ENCODE measurements at regions not wholly inside any gene's neighbourhood (a gene's known extent, or its start where the extent isn't known, plus 50 kb on each side); places are given as distances from the start of the nearest gene placed in this dataset.

DNA sequence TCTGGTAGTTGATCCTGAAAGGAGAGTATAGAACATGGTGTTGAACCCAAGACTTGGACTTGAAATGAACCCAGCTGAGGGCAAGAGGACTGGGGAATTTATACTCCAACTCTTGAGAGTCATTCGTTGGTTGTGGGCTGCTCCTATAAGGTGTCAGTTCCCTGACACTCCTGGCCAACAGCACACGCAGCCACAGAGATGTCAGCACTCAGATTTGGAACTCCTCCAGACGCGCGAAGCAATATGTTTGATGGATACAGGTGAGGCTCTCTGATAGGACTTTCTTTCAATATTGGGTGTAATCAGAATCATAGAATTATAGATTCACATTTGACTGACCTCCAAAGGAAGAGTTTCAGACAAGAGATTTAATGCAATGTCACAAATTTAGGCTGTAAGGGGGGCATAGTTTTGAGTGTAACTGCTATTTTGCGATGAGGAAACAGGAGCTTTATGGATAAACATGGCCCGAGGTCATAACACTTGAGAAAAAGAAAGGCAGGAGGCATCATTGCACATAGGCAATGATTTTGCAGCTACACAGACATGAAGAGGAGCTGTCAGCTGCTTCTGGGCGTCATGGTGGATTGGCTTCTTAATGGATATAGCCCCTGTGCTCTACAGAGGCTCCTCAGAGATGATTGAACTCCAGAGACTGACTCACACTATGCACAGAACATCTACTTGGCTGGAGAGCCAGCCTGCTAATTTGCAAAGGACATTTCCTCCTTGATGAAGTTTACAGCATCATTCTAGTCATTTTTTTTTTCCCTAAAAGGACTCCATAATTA lies 569.2 kb upstream of the RGMA start:
- intact Hi-C loops (cut with micrococcal nuclease) = no loop called here
- no peaks in the 10 kb centered on the region for H3K27me3 Mint-ChIP-seq (ENCODE audit: insufficient read depth)
- no peak for DNase-seq (ENCODE audit: low spot score)
- H3K27ac Mint-ChIP-seq = no peak overlapping the region
- no peaks in the 10 kb centered on the region for H3K36me3 Mint-ChIP-seq (ENCODE audit: low read depth)
- no peaks in the 10 kb centered on the region for H3K9me3 Mint-ChIP-seq
- no peak overlapping the region for H3K4me3 Mint-ChIP-seq
- H3K4me1 Mint-ChIP-seq (ENCODE audit: low read depth) = no peaks in the 10 kb centered on the region

DNA sequence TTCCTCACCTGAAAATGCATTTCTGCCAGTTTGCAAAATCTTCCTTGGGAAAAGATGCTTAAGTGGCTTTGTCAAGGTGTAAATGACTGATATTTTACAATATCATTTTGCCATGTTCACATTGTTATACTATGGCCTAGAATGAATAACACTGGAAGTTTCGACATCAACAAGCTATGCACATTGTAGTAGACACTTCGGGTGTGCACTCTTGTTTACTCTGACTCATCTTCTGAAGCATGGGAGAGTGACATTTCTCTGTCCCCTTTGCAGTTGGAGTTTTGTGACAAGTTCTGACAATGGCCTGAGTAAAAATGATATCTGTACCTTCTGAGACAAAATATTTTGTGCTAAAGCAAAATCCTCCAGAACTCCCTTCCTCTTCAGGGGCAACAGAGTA lies 567.0 kb upstream of the RGMA start:
- intact Hi-C loops (cut with micrococcal nuclease) = no loop called here
- Mint-ChIP-seq H3K36me3 (ENCODE audit: low read depth) (no peaks in the 10 kb centered on the region), H3K27ac (no peak overlapping the region), H3K4me1 (ENCODE audit: low read depth) (no peaks in the 10 kb centered on the region), H3K27me3 (ENCODE audit: insufficient read depth) (no peaks in the 10 kb centered on the region), H3K9me3 (no peaks in the 10 kb centered on the region), H3K4me3 (no peak overlapping the region)
- DNase-seq (ENCODE audit: low spot score) = no peak

DNA sequence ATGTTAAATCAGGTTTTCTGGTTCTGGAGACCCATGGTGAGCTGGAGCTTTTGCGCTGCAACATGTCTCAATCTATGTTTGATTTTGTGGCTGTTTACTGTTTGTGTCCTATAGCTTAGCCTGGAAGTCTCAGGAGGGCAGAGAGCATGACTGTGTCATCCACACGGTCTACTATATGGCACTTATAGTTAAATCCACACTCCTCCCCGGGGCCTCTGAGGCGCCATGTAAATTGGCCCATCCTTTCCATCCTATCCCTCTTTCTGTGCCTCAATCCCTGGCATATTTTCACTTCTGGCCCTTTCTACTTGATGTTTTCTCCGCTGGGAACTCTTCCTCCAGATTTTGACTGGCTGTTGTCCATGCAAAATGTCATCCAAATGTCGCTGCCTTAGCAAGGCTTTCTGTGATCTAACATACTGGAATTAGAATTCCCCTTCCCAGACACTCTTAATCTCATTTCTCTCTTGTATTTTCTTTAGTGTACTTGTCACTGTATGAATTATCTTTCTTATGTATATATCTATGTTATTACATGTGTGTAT lies 560.8 kb upstream of the RGMA start:
- H3K27ac Mint-ChIP-seq = no peak overlapping the region
- no peaks in the 10 kb centered on the region for H3K27me3 Mint-ChIP-seq (ENCODE audit: insufficient read depth)
- no peak overlapping the region for H3K4me3 Mint-ChIP-seq
- no peaks in the 10 kb centered on the region for H3K4me1 Mint-ChIP-seq (ENCODE audit: low read depth)
- no peaks in the 10 kb centered on the region for H3K36me3 Mint-ChIP-seq (ENCODE audit: low read depth)
- intact Hi-C loops (cut with micrococcal nuclease) = no loop called here
- no peaks in the 10 kb centered on the region for H3K9me3 Mint-ChIP-seq
- DNase-seq (ENCODE audit: low spot score) = no peak

DNA sequence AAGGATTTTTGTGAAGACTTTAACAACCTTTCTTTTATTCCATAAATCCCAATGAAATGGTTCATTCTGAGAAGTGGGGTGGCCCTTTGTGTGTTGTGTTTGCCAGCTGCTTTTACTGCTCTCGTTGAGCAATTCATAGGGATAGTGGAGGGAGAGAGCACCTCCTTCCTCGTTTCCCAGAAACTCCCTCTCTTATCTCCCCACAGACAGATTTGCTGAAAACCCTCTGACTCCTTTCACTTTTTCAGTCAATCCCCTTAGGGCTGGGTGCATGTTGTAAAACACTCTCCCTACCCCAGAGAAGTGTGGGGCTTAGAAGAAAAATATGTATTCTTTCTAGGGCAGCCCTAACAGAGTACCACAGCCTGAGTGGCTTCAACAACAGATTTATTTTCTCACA lies 557.2 kb upstream of the RGMA start:
- H3K27me3 Mint-ChIP-seq (ENCODE audit: insufficient read depth) = no peaks in the 10 kb centered on the region
- no peaks in the 10 kb centered on the region for H3K36me3 Mint-ChIP-seq (ENCODE audit: low read depth)
- no peak overlapping the region for H3K27ac Mint-ChIP-seq
- DNase-seq (ENCODE audit: low spot score) = no peak
- H3K4me3 Mint-ChIP-seq = no peak overlapping the region
- intact Hi-C loops (cut with micrococcal nuclease) = no loop called here
- H3K9me3 Mint-ChIP-seq = no peaks in the 10 kb centered on the region
- no peaks in the 10 kb centered on the region for H3K4me1 Mint-ChIP-seq (ENCODE audit: low read depth)

DNA sequence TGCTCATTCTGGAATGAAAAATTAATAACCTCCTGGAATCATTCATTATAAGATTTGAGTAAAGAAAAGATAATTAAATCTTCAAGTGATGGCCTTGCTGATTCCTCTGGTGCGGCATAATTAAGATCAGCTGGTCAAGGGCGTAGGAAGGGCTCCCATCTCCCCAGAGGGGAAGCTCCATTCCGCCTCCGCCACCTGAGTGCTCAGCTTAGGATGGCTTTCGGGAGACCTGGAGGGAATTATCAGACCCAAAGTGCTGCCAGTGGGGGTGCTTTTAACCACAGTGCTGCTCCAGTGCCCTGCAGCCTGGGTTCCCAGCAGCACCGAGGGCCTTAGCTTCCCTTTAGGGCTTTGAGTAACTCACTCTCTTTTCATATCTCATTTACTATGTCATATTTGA lies 556.6 kb upstream of the RGMA start:
- no peaks in the 10 kb centered on the region for H3K27me3 Mint-ChIP-seq (ENCODE audit: insufficient read depth)
- H3K4me3 Mint-ChIP-seq = no peak overlapping the region
- intact Hi-C loops (cut with micrococcal nuclease) = no loop called here
- no peak for DNase-seq (ENCODE audit: low spot score)
- no peaks in the 10 kb centered on the region for H3K4me1 Mint-ChIP-seq (ENCODE audit: low read depth)
- no peaks in the 10 kb centered on the region for H3K36me3 Mint-ChIP-seq (ENCODE audit: low read depth)
- no peaks in the 10 kb centered on the region for H3K9me3 Mint-ChIP-seq
- H3K27ac Mint-ChIP-seq = no peak overlapping the region

DNA sequence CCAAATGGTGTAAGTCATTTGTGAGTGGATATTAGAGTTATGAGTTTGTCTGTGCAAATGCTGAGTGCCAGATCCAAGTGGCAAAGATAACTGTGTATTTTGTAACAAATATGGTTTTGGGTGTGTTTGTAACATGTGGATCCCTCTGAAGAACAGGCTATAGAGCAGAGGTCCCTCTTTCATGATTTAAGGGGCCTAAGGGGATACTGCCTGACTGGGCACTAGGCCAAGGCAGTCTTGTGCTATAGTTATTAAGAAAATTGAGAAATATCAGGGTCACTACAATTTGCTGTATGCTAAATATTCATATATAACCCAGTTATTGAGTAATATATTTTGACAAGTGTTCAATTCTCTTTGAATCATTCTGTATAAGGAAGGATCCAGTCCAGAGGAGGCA lies 555.6 kb upstream of the RGMA start:
- no peak overlapping the region for H3K27ac Mint-ChIP-seq
- DNase-seq (ENCODE audit: low spot score) = no peak
- H3K36me3 Mint-ChIP-seq (ENCODE audit: low read depth) = no peaks in the 10 kb centered on the region
- H3K4me3 Mint-ChIP-seq = no peak overlapping the region
- no peaks in the 10 kb centered on the region for H3K27me3 Mint-ChIP-seq (ENCODE audit: insufficient read depth)
- intact Hi-C loops (cut with micrococcal nuclease) = no loop called here
- no peaks in the 10 kb centered on the region for H3K4me1 Mint-ChIP-seq (ENCODE audit: low read depth)
- no peaks in the 10 kb centered on the region for H3K9me3 Mint-ChIP-seq

DNA sequence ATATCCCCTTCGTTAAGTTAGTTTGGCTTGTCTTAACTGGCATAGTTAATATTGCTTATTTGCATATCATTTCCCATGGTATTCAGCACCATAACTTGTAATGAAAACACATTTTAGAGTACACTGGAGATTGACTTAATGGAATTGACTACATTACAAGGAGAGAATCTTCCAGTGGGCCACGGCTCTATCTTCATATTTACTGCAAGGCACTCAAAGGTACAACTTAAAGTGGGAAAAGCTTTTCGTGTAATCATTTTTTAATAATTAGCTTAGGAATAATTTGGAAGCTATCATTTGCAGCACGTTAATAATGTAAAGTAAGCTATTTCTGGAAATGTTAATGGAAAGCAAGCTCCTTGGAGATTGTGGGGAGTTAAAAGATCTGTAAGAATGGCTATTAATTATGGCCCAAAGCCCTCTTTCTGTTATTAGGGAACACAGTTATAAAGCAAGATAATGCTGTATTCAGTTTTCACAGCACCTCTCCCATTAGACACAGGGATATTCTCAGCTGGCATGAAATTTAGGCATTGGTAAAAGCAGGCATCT lies 551.5 kb upstream of the RGMA start:
- Mint-ChIP-seq H3K4me1 (ENCODE audit: low read depth) (no peaks in the 10 kb centered on the region), H3K9me3 (no peaks in the 10 kb centered on the region), H3K36me3 (ENCODE audit: low read depth) (no peaks in the 10 kb centered on the region), H3K4me3 (no peak overlapping the region), H3K27me3 (ENCODE audit: insufficient read depth) (no peaks in the 10 kb centered on the region), H3K27ac (no peak overlapping the region)
- no peak for DNase-seq (ENCODE audit: low spot score)
- intact Hi-C loops (cut with micrococcal nuclease) = no loop called here

DNA sequence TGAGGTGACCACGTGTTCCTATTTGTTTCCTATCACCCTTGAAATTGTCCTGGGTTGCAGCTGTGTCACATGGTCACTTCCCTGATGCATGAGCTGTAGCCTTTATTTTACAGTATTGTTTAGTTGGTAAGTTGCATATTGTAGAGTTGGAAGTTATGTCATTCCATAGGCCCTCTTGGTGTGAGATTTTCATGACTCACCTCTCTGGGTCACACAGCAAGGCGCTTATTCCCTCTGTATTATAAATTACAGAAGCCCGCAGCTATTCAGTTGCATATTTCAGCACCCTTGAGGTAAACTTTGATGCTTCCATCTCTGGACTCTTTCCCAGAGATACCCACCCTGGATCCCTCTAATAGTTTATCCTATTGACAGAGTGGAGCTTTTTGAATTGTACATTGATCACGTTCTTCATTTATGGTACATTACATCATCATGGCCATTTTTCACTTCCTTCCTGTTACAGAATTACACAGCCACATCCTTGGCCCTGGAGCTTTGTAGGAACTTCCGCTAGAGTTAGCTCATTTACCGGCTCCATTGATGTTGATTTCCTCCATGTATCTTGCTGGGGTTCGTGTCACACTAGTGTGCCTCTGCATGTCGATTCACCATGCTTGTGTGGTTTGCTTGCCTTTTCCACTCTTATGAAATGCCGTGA lies 543.1 kb upstream of the RGMA start:
- Mint-ChIP-seq H3K27ac (no peak overlapping the region), H3K4me1 (ENCODE audit: low read depth) (no peaks in the 10 kb centered on the region), H3K4me3 (no peak overlapping the region), H3K36me3 (ENCODE audit: low read depth) (no peaks in the 10 kb centered on the region), H3K9me3 (no peaks in the 10 kb centered on the region), H3K27me3 (ENCODE audit: insufficient read depth) (no peaks in the 10 kb centered on the region)
- no peak for DNase-seq (ENCODE audit: low spot score)
- intact Hi-C loops (cut with micrococcal nuclease) = no loop called here

DNA sequence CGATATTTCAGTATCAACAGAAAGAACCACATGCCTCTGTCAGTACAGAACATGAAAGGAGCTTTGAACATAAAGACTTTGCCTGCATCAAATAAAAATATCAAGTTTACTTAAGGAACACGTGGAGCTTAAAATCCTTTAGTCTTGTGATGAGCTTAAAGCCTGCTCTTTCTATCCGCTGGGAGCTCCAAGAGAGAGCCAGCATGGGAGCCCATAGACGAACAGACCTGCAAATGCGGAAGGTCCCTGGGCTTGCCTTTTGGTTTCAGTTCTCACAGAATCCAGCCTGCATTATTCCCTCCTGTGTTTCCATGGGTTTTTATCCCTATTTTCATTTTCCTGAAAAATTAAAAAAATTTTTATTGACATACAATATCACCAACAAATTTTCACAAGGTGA lies 530.6 kb upstream of the RGMA start:
- Mint-ChIP-seq H3K27me3 (ENCODE audit: insufficient read depth) (peaks cover 3% of the 10 kb centered on the region), H3K4me1 (ENCODE audit: low read depth) (no peaks in the 10 kb centered on the region), H3K9me3 (no peaks in the 10 kb centered on the region), H3K27ac (no peak overlapping the region), H3K4me3 (no peak overlapping the region), H3K36me3 (ENCODE audit: low read depth) (no peaks in the 10 kb centered on the region)
- intact Hi-C loops (cut with micrococcal nuclease) = no loop called here
- no peak for DNase-seq (ENCODE audit: low spot score)

DNA sequence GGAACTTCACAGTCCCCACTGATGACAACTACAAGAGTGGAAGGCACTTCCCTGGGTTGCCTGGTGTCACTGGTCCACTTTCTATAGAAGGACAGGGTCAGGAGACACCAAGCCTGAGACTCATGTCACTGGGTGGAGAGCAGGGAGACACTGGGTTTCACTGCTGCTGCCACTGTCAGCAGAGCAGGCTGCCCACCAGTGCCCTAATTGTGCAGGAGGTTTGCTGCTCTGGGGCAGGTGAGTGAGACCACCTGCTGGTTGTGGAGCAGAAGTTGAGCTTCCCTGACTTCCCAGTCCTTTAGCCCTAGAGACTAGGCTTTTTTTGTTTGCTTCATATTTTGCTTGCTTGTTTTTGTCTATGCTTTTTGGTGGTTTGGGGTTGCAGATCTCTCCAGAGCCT lies 528.4 kb upstream of the RGMA start:
- no peaks in the 10 kb centered on the region for H3K36me3 Mint-ChIP-seq (ENCODE audit: low read depth)
- no peaks in the 10 kb centered on the region for H3K4me1 Mint-ChIP-seq (ENCODE audit: low read depth)
- no peaks in the 10 kb centered on the region for H3K9me3 Mint-ChIP-seq
- intact Hi-C loops (cut with micrococcal nuclease) = no loop called here
- no peak for DNase-seq (ENCODE audit: low spot score)
- H3K27me3 Mint-ChIP-seq (ENCODE audit: insufficient read depth) = peaks cover 3% of the 10 kb centered on the region
- no peak overlapping the region for H3K4me3 Mint-ChIP-seq
- H3K27ac Mint-ChIP-seq = no peak overlapping the region

DNA sequence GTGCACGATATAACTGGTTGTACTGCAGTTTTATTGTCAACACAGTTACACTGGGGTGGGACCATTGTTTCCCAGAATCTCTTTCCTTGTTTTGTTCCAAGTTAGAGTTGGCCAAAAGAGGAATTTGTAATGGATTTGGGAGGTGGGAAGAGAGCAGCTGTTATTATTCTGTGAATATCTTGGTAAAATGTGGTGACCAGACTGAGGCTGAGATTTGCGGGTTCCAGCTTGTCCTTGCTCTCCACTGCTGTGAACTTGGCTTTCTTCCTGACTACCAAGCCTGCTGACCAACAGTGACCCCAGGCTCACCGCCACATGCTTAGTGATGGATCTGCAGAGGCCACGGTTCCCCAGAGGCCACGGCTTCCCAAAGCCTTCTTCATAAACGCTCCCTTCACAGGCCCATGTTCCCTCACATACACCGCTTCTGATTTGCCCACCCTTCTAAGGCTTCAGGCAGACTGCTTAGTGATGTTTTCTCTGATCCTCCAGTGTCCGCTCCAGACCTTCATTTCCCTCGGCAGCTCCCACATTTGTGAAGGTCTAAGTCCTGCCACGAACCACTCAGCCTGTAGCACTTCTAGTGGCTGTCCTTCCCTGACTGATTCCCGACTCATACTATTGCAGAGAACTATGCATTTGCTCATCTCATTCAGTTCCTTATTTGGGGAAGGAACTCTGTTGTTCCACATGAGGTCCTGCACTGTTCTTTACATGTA lies 525.5 kb upstream of the RGMA start:
- Mint-ChIP-seq H3K27me3 (ENCODE audit: insufficient read depth) (peaks cover 3% of the 10 kb centered on the region), H3K4me1 (ENCODE audit: low read depth) (no peaks in the 10 kb centered on the region), H3K9me3 (no peaks in the 10 kb centered on the region), H3K4me3 (no peak overlapping the region), H3K36me3 (ENCODE audit: low read depth) (no peaks in the 10 kb centered on the region), H3K27ac (no peak overlapping the region)
- intact Hi-C loops (cut with micrococcal nuclease) = no loop called here
- no peak for DNase-seq (ENCODE audit: low spot score)

DNA sequence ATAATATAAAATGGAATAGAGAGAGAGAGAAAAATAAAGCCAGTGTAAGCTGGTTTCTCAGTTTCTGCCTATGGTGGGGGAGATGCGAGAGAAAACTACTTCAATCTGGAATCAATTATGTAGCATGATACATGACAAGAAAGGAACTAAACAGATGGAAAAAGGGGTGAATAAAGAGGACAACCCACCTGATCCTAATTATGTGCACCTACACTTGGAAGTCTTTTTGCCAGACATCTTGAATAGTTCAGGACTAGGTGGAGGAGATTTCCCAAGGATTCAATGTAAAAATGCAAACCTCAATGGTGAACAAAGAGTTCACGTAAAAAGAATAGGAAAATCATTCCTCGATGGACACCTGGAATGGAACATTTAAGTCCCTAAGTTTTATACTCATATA lies 524.4 kb upstream of the RGMA start:
- Mint-ChIP-seq H3K36me3 (ENCODE audit: low read depth) (no peaks in the 10 kb centered on the region), H3K27me3 (ENCODE audit: insufficient read depth) (no peaks in the 10 kb centered on the region), H3K27ac (no peak overlapping the region), H3K4me1 (ENCODE audit: low read depth) (no peaks in the 10 kb centered on the region), H3K4me3 (no peak overlapping the region), H3K9me3 (no peaks in the 10 kb centered on the region)
- intact Hi-C loops (cut with micrococcal nuclease) = no loop called here
- no peak for DNase-seq (ENCODE audit: low spot score)

DNA sequence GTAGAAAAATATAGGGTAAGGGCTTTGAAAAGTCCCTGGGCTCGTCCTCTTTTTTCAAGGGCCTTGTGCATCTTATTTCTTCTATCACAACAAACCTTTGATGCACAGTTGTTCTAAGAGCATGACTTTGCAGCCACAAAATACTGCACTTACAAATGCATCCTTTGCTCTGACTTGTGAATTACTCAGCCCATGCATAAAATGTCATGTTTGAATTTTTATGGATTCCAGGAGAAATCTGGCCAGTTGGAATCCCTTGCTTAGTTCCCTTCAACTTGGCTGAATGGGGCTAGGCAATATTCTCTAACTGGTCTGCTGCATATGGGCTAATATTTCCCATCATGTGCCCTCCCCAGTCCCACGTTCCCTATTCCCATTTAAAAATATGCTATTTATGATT lies 523.9 kb upstream of the RGMA start:
- H3K9me3 Mint-ChIP-seq = no peaks in the 10 kb centered on the region
- intact Hi-C loops (cut with micrococcal nuclease) = no loop called here

More for the DNA sequence above, 523.9 kb upstream of the RGMA start:
- Mint-ChIP-seq H3K27me3 (ENCODE audit: insufficient read depth) (no peaks in the 10 kb centered on the region), H3K36me3 (ENCODE audit: low read depth) (no peaks in the 10 kb centered on the region), H3K4me1 (ENCODE audit: low read depth) (no peaks in the 10 kb centered on the region), H3K27ac (no peak overlapping the region), H3K4me3 (no peak overlapping the region)
- no peak for DNase-seq (ENCODE audit: low spot score)

All from activated T-helper 1 cell treated with anti-CD3 and anti-CD28 coated beads, Interleukin-12 subunit alpha, Interleukin-12 subunit beta, Interleukin-2, Interleukin-4 antibody, amounts not matched to agents 30 ng/mL and 10 ng/mL and 1 ng/mL, durations not matched to agents 14 hours and 24 hours and 36 hours (primary cell).